HEK293 (cell line): ENCODE measurements at regions not wholly inside any gene's neighbourhood (a gene's known extent, or its start where the extent isn't known, plus 50 kb on each side); places are given as distances from the start of the nearest gene placed in this dataset.

Experiments
- CTCF ChIA-PET: fragments of 350-600 bp; formaldehyde crosslinking; extraction: SDS; loops from one replicate; lab custom pipeline; 2021; ENCODE audit warnings: antibody characterized with exemption; lab: Yijun Ruan, JAX
- POLR2A ChIA-PET: fragments of 300-600 bp; formaldehyde crosslinking; extraction: SDS; loops from one replicate; lab custom pipeline; 2020; ENCODE audit warnings: antibody characterized with exemption, inconsistent platforms; lab: Yijun Ruan, JAX
- H3K27ac ChIP-seq: fragments of 200-500 bp; sonication (Bioruptor generic); 2 replicates; pipeline ENCODE4 v1.5.1; 2014; ENCODE audit warnings: low read depth, low read length, control low read depth, inconsistent platforms; ENCODE audit errors: extremely low read depth
- H3K36me3 ChIP-seq, 2 experiments: fragments of 200-500 bp in 1 of 2; sonication (Bioruptor generic) in 1 of 2; 1 replicate in 1 of 2; 2 replicates in 1 of 2; pipeline ENCODE4 v1.5.1; 2014 to 2017; ENCODE audit warnings: inconsistent platforms in 2 of 2, low read length in 2 of 2; ENCODE audit not compliant: control insufficient read depth in 2 of 2, insufficient read depth in 1 of 2
- H3K4me1 ChIP-seq: fragments of 200-500 bp; sonication (Bioruptor generic); 2 replicates; pipeline ENCODE4 v1.5.1; 2014; ENCODE audit warnings: mild to moderate bottlenecking, low read length, inconsistent platforms; ENCODE audit not compliant: control insufficient read depth, insufficient read depth
- H3K4me3 ChIP-seq: 2 replicates; pipeline ENCODE4 v1.5.1; 2011; ENCODE audit warnings: low read depth, mild to moderate bottlenecking, control low read depth, low read length, moderate library complexity
- H3K9me3 ChIP-seq: fragments of 200-500 bp; sonication (Bioruptor generic); 2 replicates; pipeline ENCODE4 v1.5.1; 2014; ENCODE audit warnings: low read depth, low read length, inconsistent platforms; ENCODE audit not compliant: control insufficient read depth, insufficient read depth
- FEZF1 ChIP-seq: fragments of 450-650 bp; formaldehyde crosslinking; IDR thresholded peaks from 2 replicates; pipeline ENCODE4 v1.5.1; 2016; ENCODE audit warnings: missing biosample characterization, missing genetic modification characterization
- SP3 ChIP-seq: fragments of 450-650 bp; formaldehyde crosslinking; IDR thresholded peaks from 2 replicates; pipeline ENCODE4 v1.5.1; 2016; ENCODE audit warnings: missing biosample characterization, missing genetic modification characterization
- ZEB2 ChIP-seq: fragments of 450-650 bp; formaldehyde crosslinking; IDR thresholded peaks from 2 replicates; pipeline ENCODE4 v1.5.1; 2016; ENCODE audit warnings: missing biosample characterization, missing genetic modification characterization
- ZIC2 ChIP-seq: fragments of 450-650 bp; formaldehyde crosslinking; IDR thresholded peaks from 2 replicates; pipeline ENCODE4 v1.5.1; 2016; ENCODE audit warnings: missing biosample characterization, missing genetic modification characterization
- ZNF10 ChIP-seq: fragments of 450-650 bp; formaldehyde crosslinking; IDR thresholded peaks from 2 replicates; pipeline ENCODE4 v1.5.1; 2017; ENCODE audit warnings: missing biosample characterization, missing genetic modification characterization
- ZNF112 ChIP-seq: fragments of 450-650 bp; formaldehyde crosslinking; IDR thresholded peaks from 2 replicates; pipeline ENCODE4 v1.5.0; 2017; ENCODE audit warnings: missing biosample characterization, missing genetic modification characterization
- ZNF175 ChIP-seq: fragments of 450-650 bp; formaldehyde crosslinking; IDR thresholded peaks from 2 replicates; pipeline ENCODE4 v1.5.1; 2016; ENCODE audit warnings: missing biosample characterization, missing genetic modification characterization
- ZNF449 ChIP-seq: fragments of 450-650 bp; formaldehyde crosslinking; IDR thresholded peaks from 2 replicates; pipeline ENCODE4 v1.5.1; 2017; ENCODE audit warnings: missing biosample characterization, mild to moderate bottlenecking, missing genetic modification characterization, moderate library complexity
- ZNF555 ChIP-seq: fragments of 450-650 bp; formaldehyde crosslinking; conservative IDR thresholded peaks from 2 replicates; pipeline ENCODE4 v1.5.1; 2017; ENCODE audit warnings: missing biosample characterization, mild to moderate bottlenecking, missing genetic modification characterization, inconsistent platforms
- ZNF621 ChIP-seq: fragments of 450-650 bp; formaldehyde crosslinking; IDR thresholded peaks from 2 replicates; pipeline ENCODE4 v1.5.1; 2017; ENCODE audit warnings: missing biosample characterization, missing genetic modification characterization
- ZNF704 ChIP-seq: fragments of 450-650 bp; formaldehyde crosslinking; IDR thresholded peaks from 2 replicates; pipeline ENCODE4 v1.5.1; 2016; ENCODE audit warnings: missing biosample characterization, missing genetic modification characterization
- ZNF768 ChIP-seq: fragments of 450-650 bp; formaldehyde crosslinking; IDR thresholded peaks from 2 replicates; pipeline ENCODE4 v1.5.1; 2018; ENCODE audit warnings: missing biosample characterization, mild to moderate bottlenecking, missing genetic modification characterization
- ZSCAN16 ChIP-seq: fragments of 450-650 bp; formaldehyde crosslinking; IDR thresholded peaks from 2 replicates; pipeline ENCODE4 v1.5.1; 2016; ENCODE audit warnings: missing biosample characterization, missing genetic modification characterization
- TF ChIP-seq, protein P1 (sequence below): fragments of 450-650 bp; formaldehyde crosslinking; IDR thresholded peaks from 2 replicates; pipeline ENCODE4 v1.5.1; 2016; ENCODE audit warnings: missing biosample characterization, missing genetic modification characterization, borderline replicate concordance
- TF ChIP-seq, protein P2 (sequence below): fragments of 450-650 bp; formaldehyde crosslinking; IDR thresholded peaks from 2 replicates; pipeline ENCODE4 v1.5.1; 2016; ENCODE audit warnings: missing biosample characterization, missing genetic modification characterization, low read depth
- TF ChIP-seq, protein P3 (sequence below): fragments of 450-650 bp; formaldehyde crosslinking; IDR thresholded peaks from 2 replicates; pipeline ENCODE4 v1.5.1; 2016; ENCODE audit warnings: missing biosample characterization, missing genetic modification characterization
- TF ChIP-seq, protein P4 (sequence below): fragments of 450-650 bp; formaldehyde crosslinking; IDR thresholded peaks from 2 replicates; pipeline ENCODE4 v1.5.0; 2017; ENCODE audit warnings: missing biosample characterization, missing genetic modification characterization, borderline replicate concordance

- Histone ChIP-seq H3K4me1 (no peaks in the 10 kb centered on the region), H3K9me3 (no peaks in the 10 kb centered on the region), H3K36me3 (no peaks in the 10 kb centered on the region), H3K4me3 (no peak overlapping the region), H3K27ac (no peak overlapping the region)
- POLR2A ChIA-PET = no interaction called here
- CTCF ChIA-PET = no interaction called here
- TF ChIP-seq ZSCAN16 (tag by site-specific recombination) = no peak
Measured at GRCh38 chr7:19585761-19586160, 123.1 kb downstream of the POLR1F start.

DNA sequence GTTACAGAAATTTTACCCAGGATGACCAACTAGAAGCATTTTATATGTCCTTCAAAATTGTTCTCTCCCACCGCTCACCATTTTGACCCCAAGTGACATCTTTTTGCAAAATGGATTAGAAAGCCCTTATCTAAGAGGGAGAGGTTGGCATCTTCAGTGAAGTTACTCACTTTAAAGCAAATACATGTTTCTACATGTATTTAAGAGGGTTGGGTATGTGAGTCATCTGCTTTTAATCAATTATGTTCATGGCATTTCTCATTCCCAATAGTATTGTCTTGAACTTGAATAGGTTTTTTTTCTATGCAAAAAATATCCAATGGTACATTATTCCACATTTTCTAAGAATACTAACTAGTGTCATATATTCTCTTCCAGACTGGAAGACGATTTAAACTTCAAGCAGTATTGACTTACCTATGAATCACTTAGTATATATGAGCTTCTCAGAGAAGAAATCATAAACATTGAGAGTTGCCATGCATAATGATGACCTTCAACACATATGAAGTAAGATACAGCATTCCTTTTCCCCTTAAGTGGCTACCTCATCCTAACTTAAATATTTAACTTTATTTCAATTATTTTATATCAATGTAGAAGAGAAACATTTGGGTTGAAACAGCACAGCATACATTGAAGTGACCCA lies 132.8 kb downstream of the POLR1F start:
- Histone ChIP-seq H3K9me3 (no peaks in the 10 kb centered on the region), H3K36me3 (no peaks in the 10 kb centered on the region), H3K4me3 (no peak overlapping the region), H3K27ac (no peak overlapping the region), H3K4me1 (no peaks in the 10 kb centered on the region)
- ChIA-PET CTCF (interaction anchor here (0.7 kb wide), 2 partner anchors 10 to 682 kb away, joined by 3 to 5 read pairs; no protein-coding TSS in a partner anchor), POLR2A (no interaction called here)
- TF ChIP-seq, protein P1, sequence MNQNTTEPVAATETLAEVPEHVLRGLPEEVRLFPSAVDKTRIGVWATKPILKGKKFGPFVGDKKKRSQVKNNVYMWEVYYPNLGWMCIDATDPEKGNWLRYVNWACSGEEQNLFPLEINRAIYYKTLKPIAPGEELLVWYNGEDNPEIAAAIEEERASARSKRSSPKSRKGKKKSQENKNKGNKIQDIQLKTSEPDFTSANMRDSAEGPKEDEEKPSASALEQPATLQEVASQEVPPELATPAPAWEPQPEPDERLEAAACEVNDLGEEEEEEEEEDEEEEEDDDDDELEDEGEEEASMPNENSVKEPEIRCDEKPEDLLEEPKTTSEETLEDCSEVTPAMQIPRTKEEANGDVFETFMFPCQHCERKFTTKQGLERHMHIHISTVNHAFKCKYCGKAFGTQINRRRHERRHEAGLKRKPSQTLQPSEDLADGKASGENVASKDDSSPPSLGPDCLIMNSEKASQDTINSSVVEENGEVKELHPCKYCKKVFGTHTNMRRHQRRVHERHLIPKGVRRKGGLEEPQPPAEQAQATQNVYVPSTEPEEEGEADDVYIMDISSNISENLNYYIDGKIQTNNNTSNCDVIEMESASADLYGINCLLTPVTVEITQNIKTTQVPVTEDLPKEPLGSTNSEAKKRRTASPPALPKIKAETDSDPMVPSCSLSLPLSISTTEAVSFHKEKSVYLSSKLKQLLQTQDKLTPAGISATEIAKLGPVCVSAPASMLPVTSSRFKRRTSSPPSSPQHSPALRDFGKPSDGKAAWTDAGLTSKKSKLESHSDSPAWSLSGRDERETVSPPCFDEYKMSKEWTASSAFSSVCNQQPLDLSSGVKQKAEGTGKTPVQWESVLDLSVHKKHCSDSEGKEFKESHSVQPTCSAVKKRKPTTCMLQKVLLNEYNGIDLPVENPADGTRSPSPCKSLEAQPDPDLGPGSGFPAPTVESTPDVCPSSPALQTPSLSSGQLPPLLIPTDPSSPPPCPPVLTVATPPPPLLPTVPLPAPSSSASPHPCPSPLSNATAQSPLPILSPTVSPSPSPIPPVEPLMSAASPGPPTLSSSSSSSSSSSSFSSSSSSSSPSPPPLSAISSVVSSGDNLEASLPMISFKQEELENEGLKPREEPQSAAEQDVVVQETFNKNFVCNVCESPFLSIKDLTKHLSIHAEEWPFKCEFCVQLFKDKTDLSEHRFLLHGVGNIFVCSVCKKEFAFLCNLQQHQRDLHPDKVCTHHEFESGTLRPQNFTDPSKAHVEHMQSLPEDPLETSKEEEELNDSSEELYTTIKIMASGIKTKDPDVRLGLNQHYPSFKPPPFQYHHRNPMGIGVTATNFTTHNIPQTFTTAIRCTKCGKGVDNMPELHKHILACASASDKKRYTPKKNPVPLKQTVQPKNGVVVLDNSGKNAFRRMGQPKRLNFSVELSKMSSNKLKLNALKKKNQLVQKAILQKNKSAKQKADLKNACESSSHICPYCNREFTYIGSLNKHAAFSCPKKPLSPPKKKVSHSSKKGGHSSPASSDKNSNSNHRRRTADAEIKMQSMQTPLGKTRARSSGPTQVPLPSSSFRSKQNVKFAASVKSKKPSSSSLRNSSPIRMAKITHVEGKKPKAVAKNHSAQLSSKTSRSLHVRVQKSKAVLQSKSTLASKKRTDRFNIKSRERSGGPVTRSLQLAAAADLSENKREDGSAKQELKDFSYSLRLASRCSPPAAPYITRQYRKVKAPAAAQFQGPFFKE (tag by site-specific recombination) = no peak
- TF ChIP-seq ZIC2 (tag by site-specific recombination) (no peak), ZNF449 (no peak), ZEB2 (tag by site-specific recombination) (no peak), ZNF704 (tag by site-specific recombination) (no peak), ZNF621 (tag by site-specific recombination) (no peak), SP3 (no peak), ZNF10 (tag by site-specific recombination) (no peak), ZNF175 (tag by site-specific recombination) (no peak), ZNF768 (tag by site-specific recombination) (no peak), ZNF112 (tag by site-specific recombination) (no peak), FEZF1 (tag by site-specific recombination) (no peak), ZNF555 (tag by site-specific recombination) (no peak)
- TF ChIP-seq, protein P2, sequence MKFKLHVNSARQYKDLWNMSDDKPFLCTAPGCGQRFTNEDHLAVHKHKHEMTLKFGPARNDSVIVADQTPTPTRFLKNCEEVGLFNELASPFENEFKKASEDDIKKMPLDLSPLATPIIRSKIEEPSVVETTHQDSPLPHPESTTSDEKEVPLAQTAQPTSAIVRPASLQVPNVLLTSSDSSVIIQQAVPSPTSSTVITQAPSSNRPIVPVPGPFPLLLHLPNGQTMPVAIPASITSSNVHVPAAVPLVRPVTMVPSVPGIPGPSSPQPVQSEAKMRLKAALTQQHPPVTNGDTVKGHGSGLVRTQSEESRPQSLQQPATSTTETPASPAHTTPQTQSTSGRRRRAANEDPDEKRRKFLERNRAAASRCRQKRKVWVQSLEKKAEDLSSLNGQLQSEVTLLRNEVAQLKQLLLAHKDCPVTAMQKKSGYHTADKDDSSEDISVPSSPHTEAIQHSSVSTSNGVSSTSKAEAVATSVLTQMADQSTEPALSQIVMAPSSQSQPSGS = no peak
- TF ChIP-seq, protein P3, sequence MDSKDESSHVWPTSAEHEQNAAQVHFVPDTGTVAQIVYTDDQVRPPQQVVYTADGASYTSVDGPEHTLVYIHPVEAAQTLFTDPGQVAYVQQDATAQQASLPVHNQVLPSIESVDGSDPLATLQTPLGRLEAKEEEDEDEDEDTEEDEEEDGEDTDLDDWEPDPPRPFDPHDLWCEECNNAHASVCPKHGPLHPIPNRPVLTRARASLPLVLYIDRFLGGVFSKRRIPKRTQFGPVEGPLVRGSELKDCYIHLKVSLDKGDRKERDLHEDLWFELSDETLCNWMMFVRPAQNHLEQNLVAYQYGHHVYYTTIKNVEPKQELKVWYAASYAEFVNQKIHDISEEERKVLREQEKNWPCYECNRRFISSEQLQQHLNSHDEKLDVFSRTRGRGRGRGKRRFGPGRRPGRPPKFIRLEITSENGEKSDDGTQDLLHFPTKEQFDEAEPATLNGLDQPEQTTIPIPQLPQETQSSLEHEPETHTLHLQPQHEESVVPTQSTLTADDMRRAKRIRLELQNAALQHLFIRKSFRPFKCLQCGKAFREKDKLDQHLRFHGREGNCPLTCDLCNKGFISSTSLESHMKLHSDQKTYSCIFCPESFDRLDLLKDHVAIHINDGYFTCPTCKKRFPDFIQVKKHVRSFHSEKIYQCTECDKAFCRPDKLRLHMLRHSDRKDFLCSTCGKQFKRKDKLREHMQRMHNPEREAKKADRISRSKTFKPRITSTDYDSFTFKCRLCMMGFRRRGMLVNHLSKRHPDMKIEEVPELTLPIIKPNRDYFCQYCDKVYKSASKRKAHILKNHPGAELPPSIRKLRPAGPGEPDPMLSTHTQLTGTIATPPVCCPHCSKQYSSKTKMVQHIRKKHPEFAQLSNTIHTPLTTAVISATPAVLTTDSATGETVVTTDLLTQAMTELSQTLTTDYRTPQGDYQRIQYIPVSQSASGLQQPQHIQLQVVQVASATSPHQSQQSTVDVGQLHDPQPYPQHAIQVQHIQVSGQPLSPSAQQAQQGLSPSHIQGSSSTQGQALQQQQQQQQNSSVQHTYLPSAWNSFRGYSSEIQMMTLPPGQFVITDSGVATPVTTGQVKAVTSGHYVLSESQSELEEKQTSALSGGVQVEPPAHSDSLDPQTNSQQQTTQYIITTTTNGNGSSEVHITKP (tag by site-specific recombination) = no peak
- TF ChIP-seq, protein P4, sequence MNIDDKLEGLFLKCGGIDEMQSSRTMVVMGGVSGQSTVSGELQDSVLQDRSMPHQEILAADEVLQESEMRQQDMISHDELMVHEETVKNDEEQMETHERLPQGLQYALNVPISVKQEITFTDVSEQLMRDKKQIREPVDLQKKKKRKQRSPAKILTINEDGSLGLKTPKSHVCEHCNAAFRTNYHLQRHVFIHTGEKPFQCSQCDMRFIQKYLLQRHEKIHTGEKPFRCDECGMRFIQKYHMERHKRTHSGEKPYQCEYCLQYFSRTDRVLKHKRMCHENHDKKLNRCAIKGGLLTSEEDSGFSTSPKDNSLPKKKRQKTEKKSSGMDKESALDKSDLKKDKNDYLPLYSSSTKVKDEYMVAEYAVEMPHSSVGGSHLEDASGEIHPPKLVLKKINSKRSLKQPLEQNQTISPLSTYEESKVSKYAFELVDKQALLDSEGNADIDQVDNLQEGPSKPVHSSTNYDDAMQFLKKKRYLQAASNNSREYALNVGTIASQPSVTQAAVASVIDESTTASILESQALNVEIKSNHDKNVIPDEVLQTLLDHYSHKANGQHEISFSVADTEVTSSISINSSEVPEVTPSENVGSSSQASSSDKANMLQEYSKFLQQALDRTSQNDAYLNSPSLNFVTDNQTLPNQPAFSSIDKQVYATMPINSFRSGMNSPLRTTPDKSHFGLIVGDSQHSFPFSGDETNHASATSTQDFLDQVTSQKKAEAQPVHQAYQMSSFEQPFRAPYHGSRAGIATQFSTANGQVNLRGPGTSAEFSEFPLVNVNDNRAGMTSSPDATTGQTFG (tag by site-specific recombination) = no peak
